HG03442 (cell line): ENCODE measurements at regions not wholly inside any gene's neighbourhood (a gene's known extent, or its start where the extent isn't known, plus 50 kb on each side); places are given as distances from the start of the nearest gene placed in this dataset.
A peak's percentile ranks its signal among the peaks of the same experiment; 100 is the strongest.

Experiments
- ATAC-seq: cut with Tn5 transposase; IDR thresholded peaks from one replicate; pipeline ENCODE4 v1.9.1; 2021; ENCODE audit warnings: mild to moderate bottlenecking, moderate library complexity; ENCODE audit not compliant: unreplicated experiment

DNA sequence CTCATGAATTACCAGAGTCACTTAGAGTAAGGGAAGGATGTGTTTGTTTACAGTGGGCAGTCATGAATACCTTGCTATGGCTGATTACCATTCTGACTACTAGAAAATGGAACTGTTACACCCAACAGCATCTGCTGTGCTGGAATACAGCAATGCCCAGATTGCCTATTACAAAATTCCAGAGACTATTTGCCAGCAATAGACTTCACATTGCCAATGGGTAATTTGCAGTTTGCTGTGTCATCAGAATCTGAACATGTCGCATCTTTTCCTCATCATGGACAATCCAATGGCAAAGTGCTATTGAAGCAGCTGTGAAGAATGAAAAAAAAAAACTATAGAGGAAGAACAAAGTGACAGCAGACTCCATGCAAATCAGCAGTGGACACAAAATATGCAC, 356.6 kb downstream of the CXXC4 start:
- no peak for ATAC-seq

GRCh38 chr4:104129243-104129642, 365.5 kb downstream of the CXXC4 start:
- ATAC-seq: no peak

- no peak for ATAC-seq
Measured at GRCh38 chr4:104128850-104129213, 365.9 kb downstream of the CXXC4 start.

DNA sequence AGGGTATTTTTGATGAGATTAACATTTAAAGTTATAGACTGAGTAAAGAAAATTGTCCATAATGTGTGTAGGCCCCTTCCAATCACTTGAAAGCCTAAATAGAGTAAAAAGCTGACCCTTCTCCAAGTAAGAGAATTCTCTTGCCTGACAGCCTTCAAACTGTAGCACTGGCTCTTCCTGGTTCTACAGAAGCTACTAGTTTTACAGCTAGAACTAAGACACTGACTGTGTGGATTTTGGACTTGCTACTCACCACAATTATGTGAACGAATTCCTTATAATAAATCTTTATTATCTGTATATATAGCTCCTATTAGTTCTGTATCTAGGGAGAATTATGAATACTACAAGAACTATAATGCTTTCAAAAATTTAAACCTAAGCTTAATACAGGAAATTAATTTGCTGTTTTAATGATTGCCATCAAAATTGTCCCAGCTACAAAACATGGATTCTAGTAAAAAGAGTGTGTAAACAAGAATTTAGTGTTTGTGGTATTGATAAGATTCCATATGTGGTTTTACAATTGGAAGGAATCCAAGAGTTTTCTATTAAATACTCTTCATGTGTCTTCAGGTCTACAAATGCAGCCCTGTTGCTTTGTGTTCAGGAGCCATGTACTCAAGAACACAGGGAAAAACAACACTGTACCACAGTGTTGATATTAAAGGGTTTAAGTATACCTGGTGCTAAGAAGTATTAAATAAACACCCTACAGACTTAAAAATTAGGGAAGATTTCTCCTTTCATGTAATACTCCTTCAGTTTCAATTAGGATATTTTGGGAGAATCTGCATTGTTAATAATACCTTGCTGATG, 366.5 kb downstream of the CXXC4 start:
- ATAC-seq: no peak

DNA sequence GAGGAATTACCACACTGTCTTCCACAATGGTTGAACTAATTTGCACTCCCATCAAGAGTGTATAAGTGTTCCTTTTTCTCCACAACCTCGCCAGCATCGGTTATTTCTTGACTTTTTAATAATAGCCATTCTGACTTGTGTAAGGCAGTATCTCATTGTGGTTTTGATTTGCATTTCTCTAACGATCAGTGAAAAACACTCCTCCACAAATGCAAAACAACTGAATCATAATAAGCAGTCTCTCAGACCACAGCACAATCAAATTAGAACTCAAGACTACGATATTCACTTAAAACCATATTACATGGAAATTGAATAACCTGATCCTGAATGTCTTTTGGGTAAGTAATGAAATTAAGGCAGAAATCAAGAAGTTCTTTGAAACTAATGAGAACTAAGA, 371.7 kb downstream of the CXXC4 start:
- ATAC-seq: no peak

DNA sequence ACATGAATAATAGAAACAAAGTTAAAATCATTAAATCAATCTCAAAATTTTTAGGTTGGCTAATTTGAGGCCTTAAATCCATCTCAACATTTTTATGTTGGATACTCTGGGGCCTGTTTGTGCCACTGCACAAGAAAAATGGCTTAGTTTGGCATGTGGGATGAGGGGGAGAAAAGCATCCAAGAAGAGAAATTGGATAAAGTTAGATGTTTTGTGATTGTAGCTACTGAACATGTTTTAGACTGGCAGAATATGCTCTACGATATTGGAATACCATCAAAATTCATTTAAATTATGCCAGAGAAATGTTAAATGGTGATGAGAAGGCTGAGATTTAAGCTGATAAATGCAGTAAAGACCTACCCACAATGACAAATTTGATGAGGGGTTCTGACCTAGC, 376.9 kb downstream of the CXXC4 start:
- no peak for ATAC-seq

DNA sequence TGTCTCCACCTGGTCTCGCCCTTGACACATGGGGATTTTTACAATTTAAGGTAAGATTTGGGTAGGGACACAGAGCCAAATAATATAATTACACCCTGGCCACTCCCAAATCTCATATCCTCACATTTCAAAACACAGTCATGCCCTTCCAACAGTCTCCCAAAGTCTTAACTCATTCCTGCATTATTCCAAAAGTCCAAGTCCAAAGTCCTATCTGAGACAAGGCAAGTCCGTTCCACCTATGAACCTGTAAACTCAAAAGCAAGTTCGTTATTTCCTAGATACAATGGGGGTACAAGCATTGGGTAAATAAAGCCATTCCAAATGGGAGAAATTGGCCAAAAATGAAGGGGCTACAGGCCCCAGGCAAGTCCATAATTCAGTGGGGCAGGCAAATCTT, 380.8 kb downstream of the CXXC4 start:
- ATAC-seq: no peak

- no peak for ATAC-seq
Measured at GRCh38 chr4:104099141-104099540, 379.4 kb upstream of the TACR3 start.

GRCh38 chr4:104093247-104093646, 373.5 kb upstream of the TACR3 start:
- ATAC-seq: no peak

DNA sequence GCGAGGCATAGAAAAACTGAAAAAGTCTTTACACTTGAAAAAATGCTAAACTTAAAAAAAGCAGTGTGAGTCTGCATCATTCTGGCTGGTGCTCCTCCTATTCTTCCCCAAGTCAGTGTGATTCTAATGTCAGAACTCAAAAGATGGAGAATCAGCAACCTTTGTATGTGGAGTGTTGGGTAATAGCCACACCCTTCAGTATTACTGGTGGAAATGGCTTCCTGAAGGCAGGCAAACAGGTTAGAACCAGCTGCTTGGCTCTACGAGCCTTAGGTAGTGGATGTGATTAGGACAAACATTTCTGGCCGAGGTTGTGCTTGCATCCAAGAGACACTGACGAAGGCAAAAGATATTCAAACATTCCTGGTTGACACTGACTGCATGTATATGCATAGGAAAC, 353.4 kb upstream of the TACR3 start:
- no peak for ATAC-seq

GRCh38 chr4:104066533-104066932, 346.7 kb upstream of the TACR3 start:
- no peak for ATAC-seq

DNA sequence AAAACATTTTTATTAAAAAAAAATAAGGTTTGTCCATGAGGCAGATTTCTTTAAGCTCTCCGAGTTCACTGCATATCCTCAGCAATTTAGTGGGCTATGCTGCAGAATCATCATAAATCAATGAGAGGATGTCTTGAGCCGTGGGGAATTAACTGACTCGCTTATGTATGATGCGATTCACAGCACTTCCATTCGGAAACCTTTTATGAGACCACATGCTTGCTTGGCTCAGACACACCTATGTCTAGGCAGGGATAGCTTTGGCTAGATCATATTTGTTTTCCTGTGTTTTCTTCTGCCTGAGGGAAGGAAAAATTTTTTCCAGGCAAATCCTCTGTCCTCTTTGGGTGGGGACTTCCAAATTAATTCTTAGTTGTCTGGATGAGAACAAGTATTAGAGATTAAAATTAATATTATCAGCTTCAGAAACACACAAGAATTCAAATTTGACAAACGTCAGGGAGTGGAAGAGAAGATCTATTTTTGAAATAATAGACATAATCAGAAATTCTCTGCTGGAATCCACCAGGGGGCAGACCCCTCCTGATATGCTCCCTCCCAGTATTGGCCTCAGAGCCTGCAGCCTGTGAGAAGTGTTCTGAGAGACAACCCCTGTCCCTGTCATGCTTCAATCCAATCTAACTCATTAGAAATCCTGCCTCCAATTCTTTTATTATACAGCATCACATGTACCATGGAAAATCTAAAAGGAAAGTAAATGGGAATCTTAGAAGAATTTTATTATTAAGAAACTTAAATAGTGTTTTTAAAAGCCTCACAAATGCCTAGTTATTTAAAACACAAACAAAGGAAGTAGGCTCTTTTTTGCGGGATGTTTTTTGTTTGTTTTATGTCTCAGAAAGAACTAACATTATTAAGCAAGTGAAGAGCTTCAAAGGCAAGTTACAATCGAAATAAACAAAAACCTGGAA, 345.1 kb upstream of the TACR3 start:
- peak; percentile 92 for ATAC-seq

GRCh38 chr4:104063341-104063740, 343.6 kb upstream of the TACR3 start:
- ATAC-seq: no peak

DNA sequence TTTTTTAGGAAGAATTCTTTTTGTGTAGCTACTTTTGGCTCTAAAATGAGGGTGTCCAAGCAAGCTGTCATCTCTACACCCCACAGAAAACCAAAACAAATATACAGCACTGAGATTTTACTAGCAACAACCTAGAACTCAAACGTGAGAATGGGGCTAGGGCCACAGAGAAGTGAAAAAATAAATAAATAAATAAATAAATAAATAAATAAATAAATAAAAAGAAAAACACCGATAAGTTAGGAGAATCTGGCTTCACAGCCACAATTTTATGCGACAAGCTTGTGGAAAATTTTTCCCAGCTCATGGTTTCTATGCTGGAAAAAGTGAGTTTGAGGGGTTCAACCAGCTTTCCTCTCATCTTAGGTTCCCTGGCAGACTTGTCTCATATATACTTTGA, 324.6 kb upstream of the TACR3 start:
- ATAC-seq: no peak

GRCh38 chr4:104032896-104033295, 313.1 kb upstream of the TACR3 start:
- no peak for ATAC-seq

- ATAC-seq: no peak
Measured at GRCh38 chr4:104025251-104025650, 305.5 kb upstream of the TACR3 start.

DNA sequence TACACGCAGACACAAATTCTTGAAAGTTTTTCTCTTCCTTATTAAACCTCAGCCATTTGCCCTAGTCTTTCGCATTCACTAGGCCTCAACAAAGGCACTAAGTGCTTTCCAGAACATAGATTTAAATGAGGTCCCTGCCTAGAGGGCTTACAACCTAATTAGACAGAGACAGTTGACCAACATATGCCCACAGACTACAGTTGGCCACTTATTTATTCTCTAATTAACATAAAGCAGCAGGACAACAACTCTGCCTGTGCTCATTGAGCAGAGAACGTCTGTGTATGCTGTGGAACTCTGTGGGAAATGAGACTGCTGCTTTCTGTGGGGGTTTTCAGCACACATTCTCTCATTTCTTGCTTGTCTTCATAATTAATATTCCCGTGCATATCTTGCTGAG, 303.0 kb upstream of the TACR3 start:
- ATAC-seq: no peak

- ATAC-seq: no peak
Measured at GRCh38 chr4:104022226-104022625, 302.4 kb upstream of the TACR3 start.

GRCh38 chr4:104020641-104021040, 300.9 kb upstream of the TACR3 start:
- no peak for ATAC-seq

- ATAC-seq: no peak
Measured at GRCh38 chr4:104017213-104017612, 297.4 kb upstream of the TACR3 start.

DNA sequence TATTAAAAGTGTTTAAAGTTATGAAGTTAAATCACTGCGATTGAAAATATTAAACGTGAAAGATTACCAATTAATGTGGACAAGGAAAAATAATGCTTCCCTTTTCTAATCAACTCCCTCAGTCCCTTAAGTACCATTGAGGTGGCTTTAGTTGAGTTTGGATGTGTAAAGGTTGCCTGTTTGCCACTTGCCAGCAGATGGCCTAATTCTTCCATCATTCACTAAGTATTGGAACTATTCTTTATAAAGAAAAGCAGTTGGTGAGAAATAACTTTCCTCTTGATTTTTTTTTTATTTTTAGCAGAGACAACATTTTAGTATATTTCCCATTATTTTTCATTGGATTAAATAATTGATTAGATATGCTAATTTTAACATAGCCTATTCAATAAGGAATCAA, 295.9 kb upstream of the TACR3 start:
- no peak for ATAC-seq

DNA sequence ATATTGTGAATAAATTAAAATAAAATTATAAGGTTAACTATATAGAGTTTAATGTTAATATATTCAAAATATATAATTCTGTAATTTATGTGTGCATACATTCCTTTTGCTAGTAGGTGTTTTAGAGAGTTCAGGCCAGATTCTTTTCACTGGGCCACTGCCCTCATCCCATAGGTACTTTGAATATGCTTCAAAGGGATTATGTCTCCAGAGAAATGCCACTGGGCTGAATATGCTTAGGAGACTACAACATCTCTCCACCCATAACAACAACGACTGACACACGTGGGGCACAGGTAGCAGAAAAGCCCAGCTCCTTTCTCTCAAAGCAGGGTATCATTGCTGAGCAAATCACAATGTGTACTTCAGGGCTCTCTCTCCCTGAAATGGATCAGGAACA, 290.9 kb upstream of the TACR3 start:
- no peak for ATAC-seq
